Stimulated activated CD8-positive, alpha-beta memory T cell treated with anti-CD3 and anti-CD28 coated beads, Interleukin-7, amount 100 ng/mL, for 24 hours (primary cell): ENCODE measurements at regions not wholly inside any gene's neighbourhood (a gene's known extent, or its start where the extent isn't known, plus 50 kb on each side); places are given as distances from the start of the nearest gene placed in this dataset.

ENCODE experiments used
- DNase-seq: peaks from one replicate; pipeline ENCODE4 v3.0.0-alpha.2; 2020; ENCODE audit warnings: low read depth

DNA sequence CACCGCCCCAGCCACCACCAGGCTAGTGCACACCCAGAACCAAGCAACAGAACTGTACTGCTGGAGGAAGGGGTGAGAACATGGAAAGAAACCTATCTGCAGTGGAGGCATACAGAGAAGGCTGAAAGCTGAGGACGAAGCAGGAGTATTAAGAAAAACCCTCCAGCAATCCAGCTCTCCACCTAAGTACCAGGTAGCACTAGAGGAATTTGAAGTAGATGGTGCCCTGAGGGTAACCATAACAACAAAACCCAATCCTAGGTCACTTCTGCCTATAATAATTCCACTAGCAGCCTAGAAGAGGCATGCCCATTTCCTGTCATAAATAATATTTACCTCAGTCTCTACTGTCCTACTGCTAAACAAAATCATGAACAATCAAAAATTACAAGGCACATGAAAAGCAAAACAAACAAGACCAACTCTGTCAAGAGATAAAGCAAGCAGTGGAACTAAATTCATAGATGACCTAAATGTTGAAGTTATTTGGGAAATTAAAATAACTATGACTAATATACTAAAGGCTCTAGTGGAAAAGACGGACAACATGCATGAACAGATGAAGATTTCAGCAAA lies 51.1 kb downstream of the HYCC1 start:
- DNase-seq, result no peak

DNA sequence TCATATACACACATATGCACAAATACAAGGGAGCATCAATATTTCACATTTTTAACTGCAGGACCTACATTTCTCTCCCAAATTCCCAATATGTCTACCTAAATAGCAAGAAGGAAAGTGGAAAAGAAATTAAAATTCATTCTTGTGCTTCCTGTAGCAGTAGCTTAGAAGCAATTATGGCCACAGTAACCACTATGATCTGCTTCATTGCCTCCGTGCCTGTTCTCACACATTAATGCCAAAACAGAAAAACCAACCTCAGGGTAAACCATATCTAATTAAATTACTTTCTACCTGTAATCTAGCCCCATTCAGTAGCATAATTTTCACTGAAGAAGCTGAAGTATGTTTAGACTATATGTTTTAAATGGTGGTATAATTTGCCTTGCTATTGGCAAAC lies 55.2 kb downstream of the HYCC1 start:
- DNase-seq, result no peak

- no peak for DNase-seq
These were observed 59.7 kb downstream of the HYCC1 start for GRCh38 chr7:22954251-22954650.

- no peak for DNase-seq
These were observed 61.5 kb downstream of the HYCC1 start for GRCh38 chr7:22952306-22953015.

- no peak for DNase-seq
These were observed 64.0 kb downstream of the HYCC1 start for GRCh38 chr7:22949944-22950343.

GRCh38 chr7:22949221-22949620 lies 64.7 kb downstream of the HYCC1 start:
- no peak for DNase-seq

GRCh38 chr7:22948770-22949169 lies 65.2 kb downstream of the HYCC1 start:
- DNase-seq, result no peak

DNA sequence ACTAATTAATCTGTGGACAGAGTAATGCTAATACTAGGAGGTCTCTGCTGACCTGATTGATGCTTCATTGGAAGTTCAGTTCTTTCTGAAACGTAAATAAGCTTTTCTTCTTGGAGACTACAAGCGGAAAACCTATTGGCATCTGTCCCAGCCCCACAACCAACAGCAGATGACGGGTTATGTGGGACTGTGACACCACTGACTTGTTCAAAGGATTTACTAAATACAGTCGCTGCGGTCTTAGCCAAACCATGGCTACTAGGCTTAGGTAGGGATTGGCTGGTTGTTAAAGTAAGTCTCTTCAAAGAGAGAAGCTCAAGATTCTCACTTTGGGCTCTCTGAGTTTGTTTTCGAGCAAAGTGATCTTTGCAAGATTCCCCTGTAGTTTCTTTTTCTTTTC lies 68.3 kb downstream of the HYCC1 start:
- no peak for DNase-seq

DNA sequence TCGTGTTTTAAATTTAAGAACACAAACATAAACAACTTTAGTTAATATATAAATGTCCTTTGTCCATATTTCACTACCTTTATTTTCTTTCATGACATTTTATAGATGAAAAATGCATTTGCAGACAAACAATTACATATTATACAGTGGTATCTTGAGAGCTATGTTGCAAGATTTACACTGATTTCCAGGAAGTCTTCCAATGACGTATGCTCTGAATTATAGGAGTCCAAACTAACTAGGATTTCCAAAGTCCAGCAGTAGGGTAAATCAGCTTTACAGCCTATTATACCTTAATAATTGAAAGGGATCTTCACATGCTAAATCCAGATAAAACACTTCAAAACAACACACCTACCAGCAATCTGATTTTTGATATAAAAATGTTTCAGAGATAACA lies 69.4 kb downstream of the HYCC1 start:
- no peak for DNase-seq

DNA sequence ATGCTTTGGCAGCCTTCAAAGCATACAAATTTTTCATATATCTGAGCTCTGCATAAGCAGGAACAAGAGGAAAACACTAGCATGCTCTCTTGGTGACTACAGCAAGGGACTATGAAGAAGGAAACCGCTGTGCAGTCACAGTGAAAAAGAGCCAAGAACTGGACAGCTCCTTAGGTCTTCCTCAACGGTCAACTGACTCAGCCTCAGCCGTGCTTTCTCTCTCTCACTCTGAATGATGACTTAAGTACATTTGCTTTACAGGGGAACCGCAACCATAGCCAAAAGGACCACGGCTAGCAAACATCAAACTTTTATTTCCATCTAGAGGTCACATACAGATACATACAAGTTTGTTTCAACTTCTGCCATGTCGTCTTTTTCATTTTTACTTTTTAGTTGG lies 69.9 kb downstream of the HYCC1 start:
- no peak for DNase-seq

DNA sequence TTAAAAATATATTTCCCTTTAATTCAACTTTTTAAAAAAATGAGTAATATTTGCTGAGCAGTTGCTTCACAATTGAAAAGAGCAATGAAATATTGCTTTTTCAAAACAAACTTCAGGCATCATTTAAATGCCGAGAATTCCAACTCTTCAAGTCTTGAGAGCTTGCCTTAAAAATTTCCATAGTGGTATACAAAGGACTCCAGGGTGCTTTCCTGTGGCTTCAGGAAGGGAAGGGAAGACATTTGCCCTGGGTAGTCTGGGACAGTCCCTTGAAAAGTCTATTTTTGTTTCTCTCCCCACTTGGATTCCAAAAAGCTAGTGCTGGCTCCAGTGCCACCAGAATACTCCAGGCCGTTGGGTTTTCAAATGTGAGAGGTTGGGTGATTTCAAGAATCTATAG lies 71.7 kb downstream of the HYCC1 start:
- DNase-seq, result no peak

GRCh38 chr7:22939842-22940241 lies 74.1 kb downstream of the HYCC1 start:
- DNase-seq, result no peak

GRCh38 chr7:22937946-22938345 lies 76.0 kb downstream of the HYCC1 start:
- DNase-seq, result no peak

- no peak for DNase-seq
These were observed 77.7 kb downstream of the HYCC1 start for GRCh38 chr7:22936246-22936645.

DNA sequence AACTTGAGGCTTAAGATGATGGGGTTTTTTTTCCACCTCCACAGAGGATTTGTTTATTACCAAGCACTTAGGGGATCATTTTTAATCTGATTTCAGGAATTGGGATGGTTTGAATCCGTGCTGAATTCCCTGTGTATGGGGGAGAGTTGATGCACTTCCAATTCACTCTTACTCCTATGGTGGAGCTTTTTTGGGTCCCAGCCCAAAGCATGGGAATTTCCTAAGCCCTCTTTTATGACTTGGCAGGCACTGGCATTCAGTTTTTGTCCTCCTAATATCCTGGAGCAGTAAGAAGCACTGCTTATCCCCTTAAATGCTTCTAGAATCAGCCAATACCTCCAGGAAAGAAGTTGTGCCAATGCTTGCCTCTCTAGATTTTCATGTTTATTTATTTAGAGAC lies 78.7 kb downstream of the HYCC1 start:
- no peak for DNase-seq

DNA sequence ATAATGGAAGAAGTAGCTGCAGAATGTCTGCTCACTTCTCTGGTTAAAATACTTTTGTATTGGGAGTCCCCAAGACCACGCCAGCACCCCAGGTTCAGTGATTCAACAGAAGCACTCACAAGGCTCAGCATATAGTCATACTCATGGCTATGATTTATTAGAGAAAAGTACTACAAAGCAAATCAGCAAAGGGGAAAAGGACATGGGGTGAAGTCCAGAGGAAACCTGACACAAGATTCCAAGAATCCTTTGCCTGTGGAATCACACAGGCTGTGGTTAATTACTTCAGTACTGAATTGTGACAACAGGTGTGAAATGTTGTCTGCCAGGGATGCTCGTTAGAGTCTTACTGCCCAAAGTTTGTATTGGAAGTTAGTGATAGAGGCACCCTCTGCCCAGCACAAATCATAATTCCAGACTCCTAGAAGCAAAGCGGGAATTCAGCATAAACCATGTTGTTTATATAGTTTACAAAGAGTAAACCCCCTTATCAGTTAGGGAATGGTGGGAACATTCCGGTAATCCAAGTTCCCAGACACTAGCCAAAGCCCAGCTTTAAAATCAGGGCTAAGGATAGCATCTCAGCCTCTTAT lies 79.4 kb downstream of the HYCC1 start:
- no peak for DNase-seq

DNA sequence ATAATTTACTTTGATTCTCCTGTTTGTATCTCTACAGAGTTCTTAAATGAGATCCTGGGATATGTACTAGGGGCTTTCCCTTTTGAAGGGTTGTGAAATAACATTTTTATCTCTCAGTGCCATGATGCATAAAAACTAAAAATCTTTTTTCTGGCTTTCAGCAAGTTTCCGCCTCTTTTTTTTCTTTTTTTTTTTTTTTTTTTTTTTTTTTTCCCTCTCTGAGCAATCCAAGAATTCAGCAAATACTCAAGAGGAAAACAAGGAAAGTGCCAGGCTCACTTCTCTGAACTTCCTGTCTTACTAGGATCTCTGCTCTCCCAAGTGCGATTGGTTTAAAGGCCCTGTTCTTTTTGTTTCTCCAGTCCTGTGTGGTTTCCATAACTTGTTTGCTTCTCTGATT lies 79.9 kb downstream of the HYCC1 start:
- DNase-seq, result no peak

- DNase-seq, result no peak
These were observed 81.0 kb downstream of the HYCC1 start for GRCh38 chr7:22932896-22933295.

DNA sequence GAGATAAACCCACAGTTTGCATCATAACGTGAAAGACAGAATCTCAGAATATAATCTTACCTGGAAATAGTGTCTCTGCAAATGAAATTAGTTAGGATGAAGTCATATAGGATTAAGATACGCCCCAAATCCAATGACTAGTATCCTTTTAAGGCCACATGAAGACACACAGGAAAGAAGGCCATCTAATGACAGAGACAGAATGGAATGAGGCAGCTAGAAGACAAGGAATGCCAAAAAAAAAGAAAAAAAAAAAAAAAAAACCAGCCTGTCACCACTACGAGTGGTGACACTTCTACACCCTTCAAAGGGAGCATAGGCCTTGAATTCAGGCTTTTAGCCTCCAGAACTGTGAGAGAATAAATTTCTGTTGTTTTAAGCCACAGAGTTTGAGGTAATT lies 82.9 kb downstream of the HYCC1 start:
- no peak for DNase-seq

- DNase-seq, result no peak
These were observed 91.6 kb downstream of the HYCC1 start for GRCh38 chr7:22922307-22922706.

GRCh38 chr7:22921386-22922086 lies 92.4 kb downstream of the HYCC1 start:
- DNase-seq, result no peak

DNA sequence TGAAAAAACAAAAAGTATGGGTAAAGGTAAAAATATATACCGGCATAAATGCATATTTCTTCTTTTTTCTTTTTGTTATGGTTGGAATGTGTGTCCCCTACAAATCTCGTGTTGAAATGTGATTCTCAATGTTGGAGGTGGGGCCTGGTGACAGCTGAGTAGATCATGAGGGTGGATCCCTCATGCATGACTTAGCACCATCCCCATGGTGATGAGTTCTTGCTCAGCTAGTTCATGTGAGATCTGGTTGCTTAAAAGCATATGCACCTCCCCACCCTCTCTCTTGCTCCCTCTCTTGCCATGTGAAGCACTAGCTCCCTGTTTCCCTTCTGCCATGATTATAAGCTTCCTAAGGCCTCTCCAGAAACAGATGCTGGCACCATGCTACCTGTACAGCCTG lies 93.3 kb downstream of the HYCC1 start:
- DNase-seq, result no peak

DNA sequence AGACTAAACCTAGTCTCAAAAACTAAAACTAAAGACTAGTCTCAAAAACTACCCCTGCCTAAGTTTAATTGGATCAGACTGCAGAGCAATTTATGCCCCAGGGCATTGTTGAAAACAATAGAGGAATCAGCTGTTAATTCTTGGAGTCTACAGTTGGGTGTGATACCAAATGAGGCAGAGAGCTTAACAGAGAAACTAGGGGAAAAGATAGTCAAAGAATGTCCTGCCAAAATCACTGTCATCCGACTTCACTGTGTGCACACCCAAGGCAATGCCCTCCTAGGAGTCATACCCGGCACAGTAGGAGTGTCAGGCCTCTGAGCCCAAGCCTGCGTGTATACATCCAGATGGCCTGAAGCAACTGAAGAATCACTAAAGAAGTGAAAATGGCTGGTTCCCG lies 90.5 kb upstream of the TOMM7 start:
- DNase-seq, result no peak
